HEK293 (cell line): ENCODE measurements at regions not wholly inside any gene's neighbourhood (a gene's known extent, or its start where the extent isn't known, plus 50 kb on each side); places are given as distances from the start of the nearest gene placed in this dataset.

ENCODE experiments used
- CTCF ChIA-PET: fragments of 350-600 bp; formaldehyde crosslinking; extraction: SDS; loops from one replicate; lab custom pipeline; 2021; ENCODE audit warnings: antibody characterized with exemption; lab: Yijun Ruan, JAX
- POLR2A ChIA-PET: fragments of 300-600 bp; formaldehyde crosslinking; extraction: SDS; loops from one replicate; lab custom pipeline; 2020; ENCODE audit warnings: antibody characterized with exemption, inconsistent platforms; lab: Yijun Ruan, JAX
- H3K27ac ChIP-seq: fragments of 200-500 bp; sonication (Bioruptor generic); 2 replicates; pipeline ENCODE4 v1.5.1; 2014; ENCODE audit warnings: low read depth, low read length, control low read depth, inconsistent platforms; ENCODE audit errors: extremely low read depth
- H3K36me3 ChIP-seq, 2 experiments: fragments of 200-500 bp in 1 of 2; sonication (Bioruptor generic) in 1 of 2; 1 replicate in 1 of 2; 2 replicates in 1 of 2; pipeline ENCODE4 v1.5.1; 2014 to 2017; ENCODE audit warnings: inconsistent platforms in 2 of 2, low read length in 2 of 2; ENCODE audit not compliant: control insufficient read depth in 2 of 2, insufficient read depth in 1 of 2
- H3K4me1 ChIP-seq: fragments of 200-500 bp; sonication (Bioruptor generic); 2 replicates; pipeline ENCODE4 v1.5.1; 2014; ENCODE audit warnings: mild to moderate bottlenecking, low read length, inconsistent platforms; ENCODE audit not compliant: control insufficient read depth, insufficient read depth
- H3K4me3 ChIP-seq: 2 replicates; pipeline ENCODE4 v1.5.1; 2011; ENCODE audit warnings: low read depth, mild to moderate bottlenecking, control low read depth, low read length, moderate library complexity
- H3K9me3 ChIP-seq: fragments of 200-500 bp; sonication (Bioruptor generic); 2 replicates; pipeline ENCODE4 v1.5.1; 2014; ENCODE audit warnings: low read depth, low read length, inconsistent platforms; ENCODE audit not compliant: control insufficient read depth, insufficient read depth
- KLF9 ChIP-seq: fragments of 450-650 bp; formaldehyde crosslinking; IDR thresholded peaks from 2 replicates; pipeline ENCODE4 v1.5.1; 2016; ENCODE audit warnings: missing biosample characterization, missing genetic modification characterization, low read depth
- SALL2 ChIP-seq: fragments of 450-650 bp; formaldehyde crosslinking; IDR thresholded peaks from 2 replicates; pipeline ENCODE4 v1.5.0; 2017; ENCODE audit warnings: missing biosample characterization, mild to moderate bottlenecking, missing genetic modification characterization, borderline replicate concordance
- ZBTB1 ChIP-seq: fragments of 450-650 bp; formaldehyde crosslinking; IDR thresholded peaks from 2 replicates; pipeline ENCODE4 v1.5.1; 2016; ENCODE audit warnings: missing biosample characterization, missing genetic modification characterization
- ZBTB21 ChIP-seq: fragments of 450-650 bp; formaldehyde crosslinking; IDR thresholded peaks from 2 replicates; pipeline ENCODE4 v1.5.1; 2017; ENCODE audit warnings: missing biosample characterization, missing genetic modification characterization
- ZNF121 ChIP-seq: fragments of 450-650 bp; formaldehyde crosslinking; IDR thresholded peaks from 2 replicates; pipeline ENCODE4 v1.5.1; 2016; ENCODE audit warnings: missing biosample characterization, missing genetic modification characterization
- ZNF169 ChIP-seq: fragments of 450-650 bp; formaldehyde crosslinking; IDR thresholded peaks from 2 replicates; pipeline ENCODE4 v1.5.1; 2016; ENCODE audit warnings: missing biosample characterization, missing genetic modification characterization
- ZNF19 ChIP-seq: fragments of 450-650 bp; formaldehyde crosslinking; IDR thresholded peaks from 2 replicates; pipeline ENCODE4; 2016; ENCODE audit warnings: missing biosample characterization, missing genetic modification characterization, low read depth
- ZNF223 ChIP-seq: fragments of 450-650 bp; formaldehyde crosslinking; IDR thresholded peaks from 2 replicates; pipeline ENCODE4 v1.5.1; 2016; ENCODE audit warnings: missing biosample characterization, missing genetic modification characterization
- ZNF362 ChIP-seq: fragments of 450-650 bp; formaldehyde crosslinking; IDR thresholded peaks from 2 replicates; pipeline ENCODE4 v1.5.1; 2016; ENCODE audit warnings: missing biosample characterization, missing genetic modification characterization
- ZNF501 ChIP-seq: fragments of 450-650 bp; formaldehyde crosslinking; IDR thresholded peaks from 2 replicates; pipeline ENCODE4 v1.5.1; 2016; ENCODE audit warnings: missing biosample characterization, missing genetic modification characterization
- ZNF510 ChIP-seq: fragments of 450-650 bp; formaldehyde crosslinking; IDR thresholded peaks from 2 replicates; pipeline ENCODE4 v1.5.1; 2018; ENCODE audit warnings: mild to moderate bottlenecking, missing genetic modification characterization, missing biosample characterization; ENCODE audit not compliant: insufficient replicate concordance
- ZNF548 ChIP-seq: fragments of 450-650 bp; formaldehyde crosslinking; IDR thresholded peaks from 2 replicates; pipeline ENCODE4 v1.5.1; 2016; ENCODE audit warnings: missing biosample characterization, missing genetic modification characterization
- ZNF621 ChIP-seq: fragments of 450-650 bp; formaldehyde crosslinking; IDR thresholded peaks from 2 replicates; pipeline ENCODE4 v1.5.1; 2017; ENCODE audit warnings: missing biosample characterization, missing genetic modification characterization
- ZNF654 ChIP-seq: fragments of 450-650 bp; formaldehyde crosslinking; IDR thresholded peaks from 2 replicates; pipeline ENCODE4 v1.5.1; 2016; ENCODE audit warnings: low read depth, missing biosample characterization, missing genetic modification characterization
- ZNF792 ChIP-seq: fragments of 450-650 bp; formaldehyde crosslinking; IDR thresholded peaks from 2 replicates; pipeline ENCODE4 v1.5.1; 2016; ENCODE audit warnings: missing biosample characterization, missing genetic modification characterization

GRCh38 chr5:167888393-167888792, 403.1 kb upstream of the WWC1 start (continued):
- no peak for TF ChIP-seq ZNF169 (tag by site-specific recombination)
- TF ChIP-seq ZNF223, result no peak

GRCh38 chr5:167889276-167889675, 402.2 kb upstream of the WWC1 start:
- H3K27ac ChIP-seq, result no peak overlapping the region
- no peak overlapping the region for H3K4me3 ChIP-seq
- TF ChIP-seq SALL2 (tag by site-specific recombination), result no peak
- TF ChIP-seq ZNF654 (tag by site-specific recombination), result no peak
- no peak for TF ChIP-seq ZNF121 (tag by site-specific recombination)
- no peak for TF ChIP-seq ZNF621 (tag by site-specific recombination)
- no peak for TF ChIP-seq ZNF792 (tag by site-specific recombination)
- TF ChIP-seq KLF9 (tag by site-specific recombination), result no peak
- ChIA-PET POLR2A (no interaction called here), CTCF (interaction anchor here (1.1 kb wide), 1 partner anchor 9 kb away, joined by 3 read pairs; no protein-coding TSS in a partner anchor)
- H3K36me3 ChIP-seq, result no peaks in the 10 kb centered on the region
- H3K4me1 ChIP-seq, result no peaks in the 10 kb centered on the region
- H3K9me3 ChIP-seq, result no peaks in the 10 kb centered on the region

GRCh38 chr5:167892352-167893115, 398.9 kb upstream of the WWC1 start:
- TF ChIP-seq ZNF510, result no peak
- TF ChIP-seq ZNF19 (tag by site-specific recombination), result no peak
- no peak for TF ChIP-seq ZNF548 (tag by site-specific recombination)
- CTCF ChIA-PET, result no interaction called here

GRCh38 chr5:167893271-167893670, 398.2 kb upstream of the WWC1 start:
- no peak overlapping the region for H3K27ac ChIP-seq
- H3K36me3 ChIP-seq, result no peaks in the 10 kb centered on the region
- no peaks in the 10 kb centered on the region for H3K9me3 ChIP-seq
- ChIA-PET CTCF (interaction anchor here (0.6 kb wide), 2 partner anchors 17 to 118 kb away, joined by 3 read pairs; no protein-coding TSS in a partner anchor), POLR2A (no interaction called here)
- no peak for TF ChIP-seq ZNF362 (tag by site-specific recombination)
- no peak for TF ChIP-seq ZNF501 (tag by site-specific recombination)
- no peak for TF ChIP-seq ZBTB21 (tag by site-specific recombination)
- TF ChIP-seq ZBTB1 (tag by site-specific recombination), result no peak
- no peak overlapping the region for H3K4me3 ChIP-seq
- no peaks in the 10 kb centered on the region for H3K4me1 ChIP-seq

More at GRCh38 chr5:167892352-167893115, 398.9 kb upstream of the WWC1 start:
- H3K36me3 ChIP-seq, result no peaks in the 10 kb centered on the region
- no peak overlapping the region for H3K4me3 ChIP-seq
- no peak overlapping the region for H3K27ac ChIP-seq
- POLR2A ChIA-PET, result no interaction called here
- H3K9me3 ChIP-seq, result no peaks in the 10 kb centered on the region
- H3K4me1 ChIP-seq, result no peaks in the 10 kb centered on the region
